GM21423 (cell line): ENCODE measurements at regions not wholly inside any gene's neighbourhood (a gene's known extent, or its start where the extent isn't known, plus 50 kb on each side); places are given as distances from the start of the nearest gene placed in this dataset.
"Not testable (repeated sequence)": the region's sequence is repeated elsewhere in the genome, so short reads cannot be mapped to it uniquely, and the experiment has no call there.

ENCODE experiments used
- ATAC-seq: cut with Tn5 transposase; IDR thresholded peaks from one replicate; pipeline ENCODE4 v1.9.1; 2021; ENCODE audit warnings: mild to moderate bottlenecking, moderate library complexity; ENCODE audit not compliant: unreplicated experiment

DNA sequence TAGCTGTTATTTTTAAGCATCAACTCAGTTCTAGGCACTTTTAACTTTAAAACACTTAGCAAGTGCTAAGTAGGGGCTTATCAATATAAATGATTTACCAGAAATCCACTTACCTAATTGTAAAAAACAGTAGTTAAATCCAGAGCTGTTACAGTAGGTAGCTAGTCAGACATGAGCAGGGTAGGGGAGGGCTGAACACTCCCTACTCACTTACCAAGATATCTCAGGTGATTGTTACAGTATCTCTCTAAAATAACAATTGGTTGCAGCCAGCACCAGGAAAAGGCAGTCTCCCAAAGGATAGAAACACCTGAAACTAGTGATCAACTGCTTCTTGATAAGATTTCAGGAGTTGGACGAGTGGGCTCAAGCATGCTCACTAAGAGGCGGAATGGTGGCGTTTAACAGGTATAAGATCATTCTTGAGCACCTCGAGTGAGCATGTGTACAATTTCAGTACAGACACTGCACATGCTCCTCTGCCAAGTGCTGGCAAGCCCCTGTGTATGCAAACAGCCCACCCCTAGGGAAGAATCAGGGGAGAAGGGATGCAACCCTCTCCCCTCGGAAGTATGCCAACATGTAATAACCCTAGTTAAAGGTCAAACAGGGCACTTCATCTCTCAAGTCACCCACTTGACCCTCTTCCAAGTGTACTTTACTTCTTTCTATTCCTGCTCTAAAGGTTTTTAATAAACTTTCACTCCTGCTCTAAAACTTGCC lies 1113.6 kb upstream of the SEL1L start:
- no peak for ATAC-seq

DNA sequence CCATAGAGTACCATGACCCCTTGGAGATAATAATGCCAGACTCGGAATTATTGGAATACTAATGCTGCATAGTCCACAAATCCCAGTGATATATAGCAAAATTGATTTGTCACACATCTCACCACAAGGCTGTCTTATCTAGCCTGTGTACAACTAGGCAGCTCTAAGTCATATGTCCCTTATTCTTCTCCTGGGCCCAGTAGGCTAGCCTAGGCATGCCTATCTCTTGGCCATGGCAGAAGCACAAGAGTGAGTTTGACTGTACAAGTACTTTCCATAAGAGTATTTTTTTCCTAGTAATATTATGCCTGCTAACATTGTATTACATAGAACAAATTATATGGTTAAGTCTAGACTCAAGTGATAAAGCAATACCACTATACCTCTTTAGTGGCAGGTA lies 1122.1 kb upstream of the SEL1L start:
- ATAC-seq, result no peak

DNA sequence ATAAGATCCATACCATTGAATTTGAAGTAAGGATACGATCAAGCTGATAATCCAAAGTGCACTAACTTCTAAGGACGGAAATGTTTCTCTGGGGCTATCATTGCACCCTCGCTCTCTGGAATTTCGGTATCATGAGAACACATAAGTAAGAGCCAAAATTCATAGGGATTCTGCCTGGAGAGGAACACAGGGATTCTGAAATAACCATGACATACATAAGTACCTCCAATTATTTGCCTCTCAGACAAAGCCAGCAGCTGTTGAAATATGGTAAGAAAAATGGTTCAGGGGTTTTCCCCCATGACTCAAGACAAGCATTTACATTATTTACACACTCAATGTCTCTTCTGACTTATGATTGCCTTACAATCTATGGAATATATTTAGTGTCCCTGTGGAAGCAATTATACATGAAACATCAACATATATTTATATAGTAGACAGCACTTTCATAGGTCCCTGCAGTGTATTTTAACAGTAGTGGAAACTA lies 1123.6 kb upstream of the SEL1L start:
- ATAC-seq, result no peak

DNA sequence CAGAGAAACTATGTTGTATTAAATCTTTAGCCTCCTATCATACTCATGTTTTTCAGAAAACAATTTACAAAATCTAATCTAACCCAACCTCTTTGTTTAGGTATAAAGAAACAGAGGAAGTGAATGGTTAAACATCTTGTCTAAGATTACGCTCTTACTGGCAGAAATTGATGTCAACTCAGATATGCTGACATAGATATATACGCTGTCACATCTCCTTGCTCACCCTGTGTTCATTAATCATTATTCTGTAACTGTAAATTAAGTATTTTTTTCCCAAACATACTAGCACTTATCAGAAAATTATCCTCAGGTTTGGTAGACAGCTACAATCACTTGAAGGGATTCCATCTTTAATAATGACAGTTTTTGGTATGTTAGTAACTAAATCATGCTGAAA lies 1127.6 kb upstream of the SEL1L start:
- no peak for ATAC-seq

DNA sequence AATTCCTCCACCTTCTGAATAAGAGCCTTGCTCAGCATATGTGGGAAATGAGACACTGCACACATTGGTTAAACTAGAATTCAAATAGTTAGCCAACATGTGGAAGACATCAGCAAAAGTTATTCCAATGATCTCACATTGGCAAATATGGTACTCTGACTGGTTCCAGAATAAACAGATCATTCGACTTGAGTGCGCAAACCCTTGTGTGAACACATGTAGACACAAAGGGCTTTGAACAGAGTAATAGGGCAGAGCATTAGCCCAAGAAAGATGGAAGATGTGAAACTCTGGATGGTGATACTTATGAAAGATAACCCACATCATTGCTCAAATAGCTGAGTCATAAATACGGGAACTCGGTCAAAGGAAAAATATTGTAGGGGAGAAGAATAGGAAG lies 1133.4 kb upstream of the SEL1L start:
- no peak for ATAC-seq

DNA sequence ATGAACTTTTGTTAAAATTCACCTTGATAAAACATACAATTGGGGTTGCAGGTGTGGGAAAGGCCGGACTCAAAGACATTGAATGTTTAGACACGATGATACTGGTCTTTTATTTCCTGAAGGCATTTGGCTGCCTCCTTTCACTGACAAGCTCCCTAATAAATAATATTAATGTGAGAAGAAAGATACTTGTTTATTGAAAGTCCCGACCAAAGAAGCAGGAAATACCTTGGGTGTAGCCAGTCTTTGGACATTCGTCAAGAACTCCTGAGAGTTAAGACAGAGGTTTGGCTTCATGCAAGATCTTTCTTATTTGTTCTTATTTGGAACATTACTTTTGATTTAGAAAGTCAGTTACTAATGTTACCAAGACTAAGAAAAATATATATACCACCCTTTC lies 1133.8 kb upstream of the SEL1L start:
- ATAC-seq, result no peak

DNA sequence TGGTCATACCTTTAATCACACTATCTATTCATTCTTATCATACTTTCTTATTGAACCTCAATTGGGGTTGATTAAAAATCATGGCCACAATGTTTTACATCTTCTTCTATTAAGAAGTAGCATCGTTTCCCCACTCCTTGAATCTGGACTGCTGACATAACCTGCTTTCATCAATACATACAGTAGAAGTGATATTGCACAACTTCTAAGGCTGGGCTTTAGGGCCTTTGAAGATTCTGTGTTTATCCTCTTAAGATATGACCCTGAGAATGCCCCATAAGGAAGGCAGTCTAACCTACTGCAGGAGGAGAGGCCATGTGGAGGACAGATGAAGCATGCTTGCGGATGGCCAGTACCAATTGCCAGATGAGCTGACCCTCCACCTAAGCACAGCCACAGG lies 1142.8 kb upstream of the SEL1L start:
- ATAC-seq, result no peak

DNA sequence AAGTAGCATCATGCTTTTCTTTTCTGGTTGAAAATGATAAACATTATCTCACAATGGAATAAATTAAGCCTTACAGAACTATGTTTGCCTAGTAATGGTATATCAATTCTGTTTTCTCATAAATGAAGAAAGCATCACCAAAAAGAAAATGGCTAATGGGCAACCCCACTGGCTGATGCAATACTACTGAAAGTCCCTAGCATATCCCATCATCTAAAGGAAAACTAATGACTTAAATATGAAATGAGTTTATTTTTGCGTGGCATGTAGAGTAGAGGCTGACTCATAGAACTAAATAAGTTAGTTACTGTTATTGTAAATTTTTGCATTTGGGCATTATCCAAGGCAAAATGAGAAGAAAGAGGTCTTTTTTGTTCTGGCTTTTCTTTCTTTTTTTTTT lies 1156.3 kb upstream of the SEL1L start:
- ATAC-seq, result no peak

DNA sequence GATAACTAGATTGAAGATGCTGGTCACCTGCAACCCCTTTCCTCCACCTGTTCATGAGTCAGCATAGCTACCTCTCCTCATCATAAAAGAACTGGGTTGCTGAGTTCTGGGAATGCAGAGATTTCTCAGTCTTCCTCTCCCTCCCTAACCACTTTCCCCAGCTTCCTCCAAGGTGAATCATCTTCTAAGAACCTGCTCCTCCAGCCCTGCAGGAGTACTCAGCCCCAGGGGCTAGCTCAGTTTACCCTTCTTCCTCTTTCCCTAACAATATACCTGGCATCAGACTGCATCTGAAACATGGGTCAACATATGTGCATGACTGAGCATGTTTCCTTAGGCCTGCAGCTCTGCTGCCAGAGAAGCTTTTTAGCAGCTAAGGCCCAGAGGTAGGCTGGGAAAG lies 1157.5 kb upstream of the SEL1L start:
- ATAC-seq, result not testable (repeated sequence)

DNA sequence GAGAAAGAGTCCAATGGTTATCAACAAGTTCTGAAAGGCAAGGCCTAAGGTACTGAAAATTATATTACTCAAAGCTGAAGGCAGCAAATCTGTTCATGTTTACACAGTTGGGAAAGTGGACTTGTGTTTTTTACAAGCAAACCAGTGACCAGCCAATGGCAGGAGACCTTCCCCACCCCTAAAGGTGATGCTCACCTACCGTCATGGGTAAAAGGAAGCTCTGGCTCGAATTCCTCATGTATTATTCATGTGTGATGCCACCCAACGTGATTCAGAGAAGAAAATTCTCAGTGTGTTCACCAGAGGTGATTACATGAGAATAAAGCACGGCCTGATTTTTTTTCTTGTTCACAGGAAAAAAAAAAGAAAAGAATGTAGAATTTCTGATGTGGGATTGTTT lies 1161.2 kb upstream of the SEL1L start:
- ATAC-seq, result no peak

DNA sequence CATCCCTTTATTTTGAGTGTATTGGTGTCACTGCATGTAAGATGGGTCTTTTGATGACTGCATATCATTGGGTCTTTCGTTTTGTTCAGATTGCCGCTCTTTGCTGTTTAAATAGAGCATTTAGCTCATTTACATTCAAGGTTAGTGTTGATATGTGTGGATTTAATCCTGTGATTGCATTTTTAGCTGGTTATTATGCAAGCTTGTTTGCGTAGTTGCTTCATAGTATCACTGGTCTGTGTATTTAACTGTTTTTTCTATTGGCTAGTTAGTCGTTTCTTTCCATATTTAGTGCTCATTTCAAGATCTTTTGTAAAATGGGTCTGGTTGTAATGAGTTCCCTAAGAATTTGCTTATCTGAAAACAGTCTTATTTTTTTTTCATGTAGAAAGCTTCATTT lies 1170.6 kb upstream of the SEL1L start:
- ATAC-seq, result no peak

DNA sequence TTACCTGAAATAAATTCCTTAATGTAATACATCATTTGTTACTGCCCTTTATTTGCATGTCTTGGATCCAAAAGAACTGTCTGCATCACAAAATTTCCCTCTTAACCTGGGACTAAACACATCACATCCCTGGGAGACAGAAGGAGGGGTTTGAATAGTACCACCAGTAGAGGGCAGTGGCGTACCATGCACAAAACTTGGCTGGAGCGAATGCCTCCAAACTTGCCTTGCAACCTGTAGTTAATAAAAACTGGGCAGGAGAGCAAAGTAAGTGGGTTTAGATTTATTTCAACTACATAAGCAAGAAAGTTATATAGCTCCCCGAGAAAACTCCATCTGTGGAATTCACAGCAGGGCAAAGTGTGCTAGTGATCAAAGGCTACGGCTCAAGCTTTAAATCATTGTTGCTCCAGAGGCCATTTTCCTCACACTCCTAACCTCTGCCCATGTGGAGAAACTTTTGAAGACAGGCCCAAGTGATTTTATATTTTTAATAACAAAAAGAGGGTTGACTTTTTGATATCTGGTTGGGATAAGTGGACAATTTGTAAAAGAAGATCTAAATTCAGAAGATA lies 1176.7 kb upstream of the SEL1L start:
- peak; percentile 60 for ATAC-seq

DNA sequence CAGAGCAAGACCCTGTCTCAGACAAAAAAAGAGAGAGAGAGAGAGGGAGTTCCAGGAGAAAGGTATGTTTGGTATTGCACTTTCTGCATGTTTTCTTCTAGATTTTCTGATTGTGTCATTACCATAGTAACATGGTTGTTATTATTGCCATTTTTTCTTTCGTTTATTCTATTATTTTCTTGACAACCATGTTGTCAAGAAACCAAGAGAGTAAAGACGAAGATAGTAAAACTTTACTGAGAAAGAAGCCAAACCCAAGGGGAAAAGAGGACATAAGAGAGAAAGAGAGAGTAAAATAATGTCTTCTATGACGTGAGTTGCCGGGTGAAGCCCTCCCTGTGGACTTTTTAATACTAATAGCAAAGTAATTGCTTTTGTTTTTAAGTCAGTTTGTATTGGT lies 1186.0 kb upstream of the SEL1L start:
- no peak for ATAC-seq

DNA sequence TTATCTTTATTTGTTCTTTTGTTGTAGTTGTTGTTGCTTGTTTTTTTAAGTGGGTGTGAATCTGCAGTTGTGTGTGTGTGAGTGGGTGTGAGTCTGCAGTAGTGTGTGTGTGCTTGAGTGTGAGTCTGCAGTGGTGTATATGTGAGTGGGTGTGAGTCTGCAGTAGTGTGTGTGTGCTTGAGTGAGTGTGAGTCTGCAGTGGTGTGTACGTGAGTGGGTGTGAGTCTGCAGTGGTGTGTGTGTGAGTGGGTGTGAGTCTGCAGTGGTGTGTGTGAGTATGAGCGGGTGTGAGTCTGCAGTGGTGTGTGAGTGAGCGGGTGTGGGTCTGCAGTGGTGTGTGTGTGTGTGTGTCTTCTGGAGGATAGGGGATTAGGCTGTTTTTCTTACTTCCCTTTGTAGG lies 1186.8 kb upstream of the SEL1L start:
- ATAC-seq, result no peak

DNA sequence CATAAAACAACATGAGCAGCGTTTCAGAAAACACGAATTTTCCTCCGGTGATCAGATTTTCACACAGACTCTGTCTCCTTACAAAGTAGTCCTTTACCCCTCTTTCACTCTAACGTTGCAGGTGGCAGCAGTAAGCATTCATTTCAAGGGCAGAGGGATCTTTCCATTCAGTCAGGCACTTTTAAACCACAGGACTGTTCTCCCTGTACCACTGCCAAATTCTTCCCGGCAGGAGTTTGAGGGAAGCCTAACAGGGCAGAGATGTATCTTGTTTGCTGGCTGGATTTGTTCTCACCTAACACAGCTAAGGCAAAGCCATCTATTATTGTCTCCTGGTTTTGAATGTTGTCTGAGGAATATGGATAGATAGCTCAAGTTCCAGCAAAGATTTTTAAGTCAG lies 1187.3 kb upstream of the SEL1L start:
- ATAC-seq, result no peak

DNA sequence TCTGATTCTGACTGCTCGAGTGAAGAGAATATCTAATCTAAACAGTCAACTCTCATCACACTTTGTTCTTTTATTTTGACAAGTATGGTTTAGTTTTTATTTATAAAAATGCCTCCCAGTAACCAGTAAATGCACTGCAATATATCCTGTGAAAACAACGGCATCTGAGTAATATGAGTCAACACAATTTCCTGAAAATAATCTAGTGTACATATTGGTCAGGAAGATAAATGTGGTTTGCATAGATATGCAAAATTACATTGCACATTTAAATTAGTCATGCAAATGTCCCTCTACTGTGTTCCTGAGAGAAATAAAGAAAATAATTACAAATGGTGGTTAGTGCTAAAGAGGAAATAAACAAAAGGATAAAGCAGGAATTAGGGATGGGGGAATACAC lies 1190.7 kb upstream of the SEL1L start:
- ATAC-seq, result no peak

DNA sequence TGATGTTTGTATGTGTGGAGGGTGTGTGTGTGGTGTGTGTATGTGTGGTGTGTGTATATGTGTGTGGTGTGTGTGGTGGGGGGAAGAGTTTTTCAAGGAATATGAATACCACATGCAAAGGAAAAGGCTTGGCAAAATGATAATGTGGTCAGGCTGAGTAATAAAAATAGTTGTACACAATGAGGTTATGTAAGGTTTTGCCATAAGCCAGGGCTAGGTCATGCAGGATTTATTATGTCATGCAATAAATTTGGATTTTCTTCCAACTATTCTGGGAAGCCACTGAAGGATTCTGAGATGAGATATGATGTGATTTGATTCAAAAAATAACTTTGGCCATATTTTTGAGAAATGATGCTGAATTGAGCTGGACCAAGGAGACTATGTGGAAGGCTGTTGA lies 1191.6 kb upstream of the SEL1L start:
- ATAC-seq, result no peak

DNA sequence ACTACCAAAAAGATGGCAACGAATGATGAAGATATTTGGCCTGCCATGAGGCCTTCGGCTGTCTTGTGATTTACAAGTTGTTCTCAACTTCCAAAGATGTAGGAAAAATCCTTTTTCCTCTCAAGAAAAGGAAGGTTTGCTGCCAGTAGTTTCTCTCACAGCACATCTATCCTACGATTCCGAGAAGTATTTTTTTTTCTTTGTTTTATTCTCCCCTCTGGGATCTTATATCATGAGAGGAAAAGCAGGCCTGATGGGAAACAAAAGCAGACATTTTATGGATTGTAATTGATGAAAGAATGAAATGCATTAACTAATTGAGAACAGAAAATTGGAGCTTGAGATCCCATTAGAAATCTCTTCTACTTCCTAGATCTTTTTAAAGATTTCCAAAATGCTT lies 1197.9 kb upstream of the SEL1L start:
- ATAC-seq, result no peak

DNA sequence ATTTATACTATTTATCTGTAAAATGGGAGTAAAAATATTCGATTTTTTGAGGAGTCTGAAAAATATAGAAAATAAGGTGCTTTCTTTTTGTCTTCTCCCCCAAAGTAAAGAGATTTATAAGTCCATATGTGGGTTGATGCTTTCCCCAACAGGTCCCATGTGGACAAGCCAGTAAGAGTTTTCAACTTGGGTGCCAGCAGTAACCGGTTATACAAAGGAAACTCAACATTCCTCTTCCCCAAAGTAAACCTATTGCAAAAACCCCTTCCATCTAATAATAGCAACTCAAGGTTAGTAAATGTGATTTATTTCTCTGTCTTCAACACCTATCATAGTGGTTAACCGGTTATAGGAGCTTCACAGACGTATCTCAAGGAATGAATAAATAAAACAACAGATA lies 1206.9 kb upstream of the SEL1L start:
- no peak for ATAC-seq

DNA sequence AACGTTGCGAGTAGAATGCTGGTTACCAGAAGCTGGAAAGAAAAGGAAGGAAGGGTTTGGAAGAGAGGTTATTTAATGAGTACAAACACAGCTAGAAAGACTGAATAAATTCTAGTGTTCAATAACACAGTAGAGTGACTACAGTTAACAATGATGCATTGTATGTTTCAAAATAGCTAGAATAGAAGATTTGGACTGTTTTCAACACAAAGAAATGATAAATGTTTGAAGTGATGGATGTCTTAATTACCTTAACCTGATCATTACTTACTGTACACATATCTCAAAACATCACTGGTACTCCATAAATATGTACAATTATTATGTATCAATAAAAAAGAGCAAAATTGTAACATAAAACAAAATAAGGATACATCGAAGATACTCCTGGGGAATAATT lies 1221.8 kb upstream of the SEL1L start:
- ATAC-seq, result no peak

DNA sequence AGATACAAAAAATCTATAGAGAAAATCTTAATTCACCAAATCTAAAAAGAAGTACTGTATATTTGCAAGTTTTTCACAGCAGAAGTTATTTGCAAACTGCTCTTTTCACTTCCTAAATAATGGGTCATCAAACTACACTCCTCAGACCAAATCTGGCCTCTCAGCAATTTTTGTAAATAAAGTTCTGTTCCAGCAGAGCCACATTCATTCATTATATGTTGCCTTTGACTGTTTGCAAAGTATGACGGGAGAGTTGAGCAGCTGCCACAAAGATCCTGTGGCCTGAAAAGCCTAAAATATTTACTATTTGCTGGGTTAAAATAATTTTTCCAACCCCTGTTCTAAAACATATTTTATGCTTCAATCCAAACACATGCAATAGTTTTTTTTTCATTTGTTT lies 1222.3 kb upstream of the SEL1L start:
- no peak for ATAC-seq

DNA sequence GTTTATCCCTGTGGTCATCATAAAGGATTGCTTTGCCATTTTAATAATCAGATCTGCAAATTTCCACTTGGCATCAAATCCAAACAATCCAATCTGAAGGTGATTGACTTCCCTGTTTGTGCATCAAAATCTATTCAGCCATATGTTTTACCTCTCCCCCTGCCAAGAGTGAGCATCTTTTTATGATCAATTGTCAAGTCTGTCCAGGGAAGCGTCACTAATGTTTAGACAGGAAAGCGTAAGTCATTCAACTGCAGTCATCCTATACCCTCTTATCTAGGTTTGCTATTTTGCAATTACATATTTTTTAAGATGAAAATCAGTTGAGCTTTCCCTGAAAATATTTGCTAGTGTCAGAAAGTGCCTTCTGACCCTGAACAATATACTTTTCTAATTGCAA lies 1224.1 kb upstream of the SEL1L start:
- no peak for ATAC-seq

DNA sequence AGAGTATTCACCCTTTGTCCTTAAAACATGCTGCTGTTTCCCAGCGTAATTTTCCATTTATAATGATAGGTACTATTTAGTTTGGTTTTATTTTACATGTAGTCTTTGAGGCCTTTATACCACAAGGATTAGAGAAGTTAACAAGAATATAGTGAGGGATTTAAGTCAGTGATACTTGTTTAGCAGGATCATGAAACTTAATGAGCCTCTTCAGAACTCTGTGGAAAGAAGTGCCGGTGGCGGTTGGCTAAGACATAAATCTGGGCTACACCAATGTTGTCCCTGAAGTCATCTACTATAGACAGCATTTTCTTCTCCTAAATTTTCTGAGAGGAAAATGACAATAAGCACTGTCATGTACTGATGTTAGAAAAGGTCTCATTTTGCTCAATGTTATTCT lies 1226.0 kb upstream of the SEL1L start:
- no peak for ATAC-seq
